ENCODE measurements at regions not wholly inside any gene's neighbourhood (a gene's known extent, or its start where the extent isn't known, plus 50 kb on each side); places are given as distances from the start of the nearest gene placed in this dataset.

DNA sequence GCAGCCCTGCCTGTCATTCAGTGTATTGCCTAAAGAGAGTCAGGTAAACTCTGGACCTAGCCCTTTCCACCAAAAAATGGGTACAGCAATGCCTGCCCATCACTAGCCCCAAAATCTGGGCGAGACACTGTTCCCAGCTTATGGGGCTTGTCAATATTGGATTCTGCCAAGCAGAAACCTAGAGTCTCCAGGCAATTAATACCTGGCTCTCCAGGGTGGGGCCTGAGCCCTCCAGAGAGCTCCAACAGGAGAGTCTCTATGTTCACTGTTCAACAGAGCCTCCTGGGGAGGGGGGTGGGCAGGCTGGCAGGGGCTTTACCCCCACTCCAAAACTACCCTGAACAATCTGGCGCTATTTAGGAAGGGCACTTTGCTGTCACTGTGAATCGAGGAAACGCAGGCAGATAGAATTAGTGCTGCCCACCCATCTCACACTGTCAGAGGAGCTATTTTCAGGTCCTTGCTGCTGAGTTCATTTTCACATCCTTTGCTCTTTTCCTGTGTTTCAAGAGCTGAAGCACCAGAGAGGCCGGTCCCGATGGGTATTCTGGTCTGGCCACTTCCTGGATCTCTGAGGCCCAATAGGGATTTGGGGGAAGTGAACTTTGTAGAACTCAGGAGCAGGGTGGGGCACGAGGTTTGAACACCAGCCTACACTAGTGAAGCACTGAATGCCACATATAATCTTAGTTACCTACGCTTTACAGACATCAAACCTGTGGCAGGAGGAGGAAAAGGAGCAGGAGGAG lies 121.8 kb downstream of the C5orf15 start:
- TF ChIP-seq ZNF565 (CRISPR knock-in tag; conservative IDR thresholded peaks at IDR 0.05; ENCODE audit: low read depth), result no peak
- TF ChIP-seq TCF4 (CRISPR knock-in tag; IDR thresholded peaks at IDR 0.05; ENCODE audit: borderline replicate concordance), result no peak
- no peak for TF ChIP-seq ZNF70 (CRISPR knock-in tag; IDR thresholded peaks at IDR 0.05)
- no peak for TF ChIP-seq ZFP3 (CRISPR knock-in tag; IDR thresholded peaks at IDR 0.05)
- TF ChIP-seq BACH2 (CRISPR knock-in tag; IDR thresholded peaks at IDR 0.05; ENCODE audit: borderline replicate concordance), result no peak
- TF ChIP-seq ZFP30 (CRISPR knock-in tag; IDR thresholded peaks at IDR 0.05), result no peak
- no peak for TF ChIP-seq RARB (CRISPR knock-in tag; IDR thresholded peaks at IDR 0.05)
- TF ChIP-seq, protein P1, sequence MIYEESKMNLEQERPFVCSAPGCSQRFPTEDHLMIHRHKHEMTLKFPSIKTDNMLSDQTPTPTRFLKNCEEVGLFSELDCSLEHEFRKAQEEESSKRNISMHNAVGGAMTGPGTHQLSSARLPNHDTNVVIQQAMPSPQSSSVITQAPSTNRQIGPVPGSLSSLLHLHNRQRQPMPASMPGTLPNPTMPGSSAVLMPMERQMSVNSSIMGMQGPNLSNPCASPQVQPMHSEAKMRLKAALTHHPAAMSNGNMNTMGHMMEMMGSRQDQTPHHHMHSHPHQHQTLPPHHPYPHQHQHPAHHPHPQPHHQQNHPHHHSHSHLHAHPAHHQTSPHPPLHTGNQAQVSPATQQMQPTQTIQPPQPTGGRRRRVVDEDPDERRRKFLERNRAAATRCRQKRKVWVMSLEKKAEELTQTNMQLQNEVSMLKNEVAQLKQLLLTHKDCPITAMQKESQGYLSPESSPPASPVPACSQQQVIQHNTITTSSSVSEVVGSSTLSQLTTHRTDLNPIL (CRISPR knock-in tag; IDR thresholded peaks at IDR 0.05; ENCODE audit: low read depth), result no peak
- TF ChIP-seq PPARA (CRISPR knock-in tag; IDR thresholded peaks at IDR 0.05; ENCODE audit: borderline replicate concordance), result no peak
- TF ChIP-seq, protein P2, sequence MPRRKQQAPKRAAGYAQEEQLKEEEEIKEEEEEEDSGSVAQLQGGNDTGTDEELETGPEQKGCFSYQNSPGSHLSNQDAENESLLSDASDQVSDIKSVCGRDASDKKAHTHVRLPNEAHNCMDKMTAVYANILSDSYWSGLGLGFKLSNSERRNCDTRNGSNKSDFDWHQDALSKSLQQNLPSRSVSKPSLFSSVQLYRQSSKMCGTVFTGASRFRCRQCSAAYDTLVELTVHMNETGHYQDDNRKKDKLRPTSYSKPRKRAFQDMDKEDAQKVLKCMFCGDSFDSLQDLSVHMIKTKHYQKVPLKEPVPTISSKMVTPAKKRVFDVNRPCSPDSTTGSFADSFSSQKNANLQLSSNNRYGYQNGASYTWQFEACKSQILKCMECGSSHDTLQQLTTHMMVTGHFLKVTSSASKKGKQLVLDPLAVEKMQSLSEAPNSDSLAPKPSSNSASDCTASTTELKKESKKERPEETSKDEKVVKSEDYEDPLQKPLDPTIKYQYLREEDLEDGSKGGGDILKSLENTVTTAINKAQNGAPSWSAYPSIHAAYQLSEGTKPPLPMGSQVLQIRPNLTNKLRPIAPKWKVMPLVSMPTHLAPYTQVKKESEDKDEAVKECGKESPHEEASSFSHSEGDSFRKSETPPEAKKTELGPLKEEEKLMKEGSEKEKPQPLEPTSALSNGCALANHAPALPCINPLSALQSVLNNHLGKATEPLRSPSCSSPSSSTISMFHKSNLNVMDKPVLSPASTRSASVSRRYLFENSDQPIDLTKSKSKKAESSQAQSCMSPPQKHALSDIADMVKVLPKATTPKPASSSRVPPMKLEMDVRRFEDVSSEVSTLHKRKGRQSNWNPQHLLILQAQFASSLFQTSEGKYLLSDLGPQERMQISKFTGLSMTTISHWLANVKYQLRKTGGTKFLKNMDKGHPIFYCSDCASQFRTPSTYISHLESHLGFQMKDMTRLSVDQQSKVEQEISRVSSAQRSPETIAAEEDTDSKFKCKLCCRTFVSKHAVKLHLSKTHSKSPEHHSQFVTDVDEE (CRISPR knock-in tag; IDR thresholded peaks at IDR 0.05), result no peak
- TF ChIP-seq OSR1 (CRISPR knock-in tag; IDR thresholded peaks at IDR 0.05), result no peak
- TF ChIP-seq CSDC2 (CRISPR knock-in tag; IDR thresholded peaks at IDR 0.05), result no peak
- no peak for ATAC-seq

DNA sequence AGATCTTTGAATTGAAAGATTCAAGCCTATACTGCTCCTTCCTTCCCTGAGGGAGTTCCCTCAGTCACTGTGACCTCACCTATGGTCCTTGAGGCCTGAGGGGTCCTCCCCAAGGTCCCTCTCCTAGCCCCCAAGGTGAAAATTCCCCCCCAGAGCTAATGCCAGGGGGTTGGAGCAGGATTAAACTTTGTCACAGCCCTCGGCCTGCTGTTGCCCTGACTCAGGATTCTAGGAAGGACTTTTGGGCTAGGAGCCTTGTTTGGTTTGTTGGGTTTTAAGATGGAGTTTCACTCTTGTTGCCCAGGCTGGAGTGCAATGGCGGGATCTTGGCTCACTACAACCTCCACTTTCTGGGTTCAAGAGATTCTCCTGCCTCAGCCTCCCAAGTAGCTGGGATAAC lies 123.2 kb downstream of the C5orf15 start:
- TF ChIP-seq ZNF8 (CRISPR knock-in tag; IDR thresholded peaks at IDR 0.05) (no peak), ZFP3 (CRISPR knock-in tag; IDR thresholded peaks at IDR 0.05) (no peak), GLIS3 (CRISPR knock-in tag; IDR thresholded peaks at IDR 0.05) (no peak), ZC3H10 (CRISPR knock-in tag; IDR thresholded peaks at IDR 0.05) (no peak), ZNF70 (CRISPR knock-in tag; IDR thresholded peaks at IDR 0.05) (no peak), ZNF565 (CRISPR knock-in tag; conservative IDR thresholded peaks at IDR 0.05; ENCODE audit: low read depth) (no peak), CSDC2 (CRISPR knock-in tag; IDR thresholded peaks at IDR 0.05) (no peak), OSR1 (CRISPR knock-in tag; IDR thresholded peaks at IDR 0.05) (no peak), ZFP30 (CRISPR knock-in tag; IDR thresholded peaks at IDR 0.05) (no peak), ISL1 (CRISPR knock-in tag; IDR thresholded peaks at IDR 0.05) (no peak), TOX (CRISPR knock-in tag; IDR thresholded peaks at IDR 0.05; ENCODE audit: borderline replicate concordance) (no peak), RARB (CRISPR knock-in tag; IDR thresholded peaks at IDR 0.05) (no peak)
- TF ChIP-seq, protein P3, sequence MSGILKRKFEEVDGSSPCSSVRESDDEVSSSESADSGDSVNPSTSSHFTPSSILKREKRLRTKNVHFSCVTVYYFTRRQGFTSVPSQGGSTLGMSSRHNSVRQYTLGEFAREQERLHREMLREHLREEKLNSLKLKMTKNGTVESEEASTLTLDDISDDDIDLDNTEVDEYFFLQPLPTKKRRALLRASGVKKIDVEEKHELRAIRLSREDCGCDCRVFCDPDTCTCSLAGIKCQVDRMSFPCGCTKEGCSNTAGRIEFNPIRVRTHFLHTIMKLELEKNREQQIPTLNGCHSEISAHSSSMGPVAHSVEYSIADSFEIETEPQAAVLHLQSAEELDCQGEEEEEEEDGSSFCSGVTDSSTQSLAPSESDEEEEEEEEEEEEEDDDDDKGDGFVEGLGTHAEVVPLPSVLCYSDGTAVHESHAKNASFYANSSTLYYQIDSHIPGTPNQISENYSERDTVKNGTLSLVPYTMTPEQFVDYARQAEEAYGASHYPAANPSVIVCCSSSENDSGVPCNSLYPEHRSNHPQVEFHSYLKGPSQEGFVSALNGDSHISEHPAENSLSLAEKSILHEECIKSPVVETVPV (CRISPR knock-in tag; IDR thresholded peaks at IDR 0.05), result no peak
- TF ChIP-seq, protein P1 (CRISPR knock-in tag; IDR thresholded peaks at IDR 0.05; ENCODE audit: low read depth), result no peak
- TF ChIP-seq, protein P4, sequence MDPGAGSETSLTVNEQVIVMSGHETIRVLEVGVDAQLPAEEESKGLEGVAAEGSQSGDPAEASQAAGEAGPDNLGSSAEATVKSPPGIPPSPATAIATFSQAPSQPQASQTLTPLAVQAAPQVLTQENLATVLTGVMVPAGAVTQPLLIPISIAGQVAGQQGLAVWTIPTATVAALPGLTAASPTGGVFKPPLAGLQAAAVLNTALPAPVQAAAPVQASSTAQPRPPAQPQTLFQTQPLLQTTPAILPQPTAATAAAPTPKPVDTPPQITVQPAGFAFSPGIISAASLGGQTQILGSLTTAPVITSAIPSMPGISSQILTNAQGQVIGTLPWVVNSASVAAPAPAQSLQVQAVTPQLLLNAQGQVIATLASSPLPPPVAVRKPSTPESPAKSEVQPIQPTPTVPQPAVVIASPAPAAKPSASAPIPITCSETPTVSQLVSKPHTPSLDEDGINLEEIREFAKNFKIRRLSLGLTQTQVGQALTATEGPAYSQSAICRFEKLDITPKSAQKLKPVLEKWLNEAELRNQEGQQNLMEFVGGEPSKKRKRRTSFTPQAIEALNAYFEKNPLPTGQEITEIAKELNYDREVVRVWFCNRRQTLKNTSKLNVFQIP (CRISPR knock-in tag; IDR thresholded peaks at IDR 0.05; ENCODE audit: borderline replicate concordance, low read depth), result no peak
- TF ChIP-seq, protein P2 (CRISPR knock-in tag; IDR thresholded peaks at IDR 0.05), result no peak
- ATAC-seq, result no peak
